Right atrium auricular region (tissue), 2 donors: ENCODE measurements at regions not wholly inside any gene's neighbourhood (a gene's known extent, or its start where the extent isn't known, plus 50 kb on each side); places are given as distances from the start of the nearest gene placed in this dataset.

ENCODE experiments used
- DNase-seq: peaks from one replicate; pipeline ENCODE4 v3.0.0-alpha.2; 2019; ENCODE audit warnings: low spot score
- H3K27ac ChIP-seq, 2 donors: fragments of 200-600 bp; sonication (generic); 1 replicate in 1 of 2; 2 replicates in 1 of 2; pipeline ENCODE4 v1.5.1; 2016 to 2019
- H3K27me3 ChIP-seq, 2 donors: fragments of 200-600 bp; sonication (generic); one replicate each; pipeline versions ENCODE4 v1.5.1 to v1.6.0; 2017 to 2019
- H3K36me3 ChIP-seq: fragments of 200-600 bp; sonication (generic); one replicate; pipeline ENCODE4 v1.5.1; 2016
- H3K4me1 ChIP-seq, 2 donors: fragments of 200-600 bp; sonication (generic); one replicate each; pipeline versions ENCODE4 v1.5.1 to v1.6.0; 2017 to 2019
- H3K4me3 ChIP-seq, 2 donors: fragments of 200-600 bp; sonication (generic); 1 replicate in 1 of 2; 2 replicates in 1 of 2; pipeline ENCODE4 v1.5.1; 2017 to 2019; ENCODE audit warnings: mild to moderate bottlenecking in 1 of 2, moderate library complexity in 1 of 2
- H3K9me3 ChIP-seq, 2 donors: fragments of 200-600 bp; sonication (generic); one replicate each; pipeline ENCODE4 v1.5.1; 2019
- TF ChIP-seq, protein P1 (sequence below), 2 donors: fragments of 200-600 bp; sonication (generic); IDR thresholded peaks; one replicate each; pipeline ENCODE4 v1.5.1; 2019; ENCODE audit warnings: antibody characterized with exemption in 2 of 2

DNA sequence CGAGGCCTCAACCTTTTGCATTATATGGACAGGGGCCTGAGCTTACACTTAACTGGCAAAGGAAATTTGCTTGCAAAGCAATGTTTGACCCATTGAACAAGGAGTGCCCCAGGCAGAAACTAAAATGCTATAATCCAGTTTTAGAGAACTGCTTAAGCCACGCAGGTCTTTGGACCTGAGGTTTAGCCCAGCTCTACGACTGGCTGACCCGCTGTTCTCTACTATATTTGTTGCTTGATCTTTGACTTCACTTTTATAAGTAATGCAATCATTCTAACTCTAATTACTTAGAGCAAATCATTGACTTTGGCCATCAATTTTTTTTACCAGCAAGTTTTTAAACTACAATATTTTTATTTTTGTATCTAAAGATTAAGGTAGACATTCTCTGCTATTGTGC is 268.8 kb downstream of the MREG start:
- TF ChIP-seq, protein P1, sequence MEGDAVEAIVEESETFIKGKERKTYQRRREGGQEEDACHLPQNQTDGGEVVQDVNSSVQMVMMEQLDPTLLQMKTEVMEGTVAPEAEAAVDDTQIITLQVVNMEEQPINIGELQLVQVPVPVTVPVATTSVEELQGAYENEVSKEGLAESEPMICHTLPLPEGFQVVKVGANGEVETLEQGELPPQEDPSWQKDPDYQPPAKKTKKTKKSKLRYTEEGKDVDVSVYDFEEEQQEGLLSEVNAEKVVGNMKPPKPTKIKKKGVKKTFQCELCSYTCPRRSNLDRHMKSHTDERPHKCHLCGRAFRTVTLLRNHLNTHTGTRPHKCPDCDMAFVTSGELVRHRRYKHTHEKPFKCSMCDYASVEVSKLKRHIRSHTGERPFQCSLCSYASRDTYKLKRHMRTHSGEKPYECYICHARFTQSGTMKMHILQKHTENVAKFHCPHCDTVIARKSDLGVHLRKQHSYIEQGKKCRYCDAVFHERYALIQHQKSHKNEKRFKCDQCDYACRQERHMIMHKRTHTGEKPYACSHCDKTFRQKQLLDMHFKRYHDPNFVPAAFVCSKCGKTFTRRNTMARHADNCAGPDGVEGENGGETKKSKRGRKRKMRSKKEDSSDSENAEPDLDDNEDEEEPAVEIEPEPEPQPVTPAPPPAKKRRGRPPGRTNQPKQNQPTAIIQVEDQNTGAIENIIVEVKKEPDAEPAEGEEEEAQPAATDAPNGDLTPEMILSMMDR (IDR thresholded peaks at IDR 0.05): no peak
- no peak for DNase-seq
- H3K36me3 ChIP-seq: no peaks in the 10 kb centered on the region
- H3K9me3 ChIP-seq: no peaks in the 10 kb centered on the region
- no peak overlapping the region for H3K4me3 ChIP-seq
- H3K27ac ChIP-seq: no peak overlapping the region
- peaks cover 0 to 18% of the 10 kb centered on the region in 2 donors for H3K4me1 ChIP-seq
- H3K27me3 ChIP-seq: no peaks in the 10 kb centered on the region

DNA sequence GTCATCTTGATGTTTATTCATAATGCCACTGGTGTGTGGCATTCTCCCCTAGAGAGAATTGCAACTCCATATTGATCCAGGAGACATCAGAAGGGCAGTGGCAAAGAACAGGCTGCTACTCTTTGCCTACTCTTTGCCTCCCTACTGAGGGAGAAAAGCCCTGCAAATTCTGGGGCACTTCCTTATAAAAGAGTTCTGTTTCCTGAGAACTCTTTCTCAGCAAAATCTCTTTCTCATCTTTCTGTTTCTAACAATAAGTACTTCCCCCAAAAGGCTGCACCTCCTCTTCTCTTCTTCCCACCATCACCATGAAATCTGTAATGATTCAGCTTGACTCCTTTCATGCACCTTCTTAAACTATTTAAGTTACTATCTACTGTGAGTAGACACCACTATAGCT is 270.3 kb downstream of the MREG start:
- Histone ChIP-seq H3K9me3 (no peaks in the 10 kb centered on the region), H3K4me1 (peaks cover 0 to 6% of the 10 kb centered on the region in 2 donors), H3K27me3 (no peaks in the 10 kb centered on the region), H3K27ac (no peak overlapping the region), H3K36me3 (no peaks in the 10 kb centered on the region), H3K4me3 (no peak overlapping the region)
- DNase-seq: no peak
- TF ChIP-seq, protein P1 (IDR thresholded peaks at IDR 0.05): no peak

DNA sequence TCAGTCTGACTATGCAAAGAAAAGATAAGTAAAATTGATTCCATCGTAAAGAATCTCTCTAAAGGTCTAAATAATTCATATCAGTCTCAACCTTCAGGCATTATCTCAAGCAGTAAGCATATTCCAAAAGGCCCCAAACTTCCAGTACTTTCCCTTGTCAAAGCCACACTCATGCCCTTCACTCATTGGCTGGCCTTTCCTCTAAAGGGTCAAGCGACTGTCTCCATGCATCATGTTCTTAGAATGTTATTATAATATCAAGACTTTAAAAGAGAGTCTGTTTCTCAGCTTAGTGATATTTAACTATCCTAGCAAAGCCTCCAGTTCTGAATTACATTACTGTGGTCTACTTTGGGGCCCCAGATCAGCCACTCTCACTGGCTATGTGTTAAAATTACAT is 271.3 kb downstream of the MREG start:
- no peak for DNase-seq
- Histone ChIP-seq H3K36me3 (no peaks in the 10 kb centered on the region), H3K9me3 (no peaks in the 10 kb centered on the region), H3K27me3 (no peaks in the 10 kb centered on the region), H3K4me1 (no peaks in the 10 kb centered on the region), H3K27ac (no peak overlapping the region), H3K4me3 (no peak overlapping the region)
- TF ChIP-seq, protein P1 (IDR thresholded peaks at IDR 0.05): no peak

DNA sequence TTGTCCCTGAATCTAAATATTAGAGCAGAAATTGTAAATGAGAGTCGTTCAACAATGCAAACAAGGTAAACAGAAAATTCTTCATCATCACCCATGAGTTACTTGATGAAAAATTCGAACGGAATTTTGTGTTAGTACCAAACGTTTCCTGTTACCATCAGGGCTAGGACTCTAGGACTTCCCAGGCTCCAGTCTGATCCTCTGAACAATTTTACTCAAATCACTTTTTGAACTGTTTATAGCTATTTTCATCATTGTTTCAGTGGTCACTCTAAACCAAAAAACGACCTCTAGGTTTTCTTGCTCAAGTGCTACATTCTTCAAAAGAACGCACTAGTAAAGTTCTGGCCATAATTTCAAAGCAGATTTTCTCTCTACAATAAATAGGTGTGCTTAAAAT is 273.3 kb downstream of the MREG start:
- H3K4me1 ChIP-seq: no peaks in the 10 kb centered on the region
- no peak overlapping the region for H3K27ac ChIP-seq
- DNase-seq: no peak
- no peaks in the 10 kb centered on the region for H3K36me3 ChIP-seq
- H3K9me3 ChIP-seq: no peaks in the 10 kb centered on the region
- H3K27me3 ChIP-seq: no peaks in the 10 kb centered on the region
- TF ChIP-seq, protein P1 (IDR thresholded peaks at IDR 0.05): no peak
- no peak overlapping the region for H3K4me3 ChIP-seq

DNA sequence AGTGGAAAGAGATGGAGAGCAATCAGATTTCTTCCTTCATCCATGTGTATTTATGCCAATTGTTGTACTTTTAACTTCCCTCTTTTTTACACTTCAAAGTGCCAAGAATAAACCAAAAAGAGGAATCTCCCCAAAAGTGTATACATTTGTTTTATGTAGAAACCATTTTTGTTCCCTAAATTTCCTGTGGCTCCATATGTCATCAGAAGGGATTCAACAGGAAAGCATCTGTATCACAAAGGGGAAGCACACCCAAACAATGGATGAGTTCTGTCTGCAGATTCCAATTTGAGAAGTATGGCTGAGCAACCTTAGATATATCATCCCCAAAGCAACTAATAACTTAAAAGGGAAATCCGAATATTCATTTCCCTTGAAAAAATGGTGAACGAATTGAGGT is 275.0 kb downstream of the MREG start:
- Histone ChIP-seq H3K4me1 (no peaks in the 10 kb centered on the region), H3K27me3 (no peaks in the 10 kb centered on the region), H3K36me3 (no peaks in the 10 kb centered on the region)

DNA sequence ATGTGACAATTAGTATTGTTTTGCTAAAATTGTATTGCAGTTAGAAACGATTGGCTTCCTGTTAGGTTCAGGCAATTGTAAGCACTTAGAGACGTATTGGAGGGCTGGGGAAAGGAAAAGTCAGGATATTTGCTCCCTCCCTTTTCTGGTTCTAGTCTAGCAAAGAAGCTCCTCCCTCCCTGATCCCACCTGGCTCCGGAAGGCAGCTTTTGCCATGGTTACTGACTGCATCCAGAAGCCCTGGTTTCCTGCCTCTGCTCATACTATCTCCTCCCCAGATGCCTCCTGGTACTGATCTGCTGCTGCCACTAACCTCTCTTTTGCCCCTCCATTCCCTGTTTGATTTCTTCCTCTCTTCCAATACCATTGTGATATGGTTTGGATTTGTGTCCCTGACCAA is 275.9 kb downstream of the MREG start:
- Histone ChIP-seq H3K27me3 (no peaks in the 10 kb centered on the region), H3K4me3 (no peak overlapping the region), H3K4me1 (no peaks in the 10 kb centered on the region), H3K27ac (no peak overlapping the region), H3K9me3 (no peaks in the 10 kb centered on the region), H3K36me3 (no peaks in the 10 kb centered on the region)
- no peak for DNase-seq
- TF ChIP-seq, protein P1 (IDR thresholded peaks at IDR 0.05): no peak

More for the DNA sequence above, 275.0 kb downstream of the MREG start:
- DNase-seq: no peak
- H3K4me3 ChIP-seq: no peak overlapping the region
- TF ChIP-seq, protein P1 (IDR thresholded peaks at IDR 0.05): no peak
- no peaks in the 10 kb centered on the region for H3K9me3 ChIP-seq
- H3K27ac ChIP-seq: no peak overlapping the region
